ENCODE measurements at regions not wholly inside any gene's neighbourhood (a gene's known extent, or its start where the extent isn't known, plus 50 kb on each side); places are given as distances from the start of the nearest gene placed in this dataset.

- no peak for DNase-seq (ENCODE audit: low read depth)
These were observed 311.1 kb upstream of the CLINT1 start for GRCh38 chr5:158170060-158170459.

GRCh38 chr5:158166424-158166823 lies 307.5 kb upstream of the CLINT1 start:
- DNase-seq (ENCODE audit: low read depth): no peak

- DNase-seq (ENCODE audit: low read depth): no peak
These were observed 306.7 kb upstream of the CLINT1 start for GRCh38 chr5:158165647-158166046.

- DNase-seq (ENCODE audit: low read depth): no peak
These were observed 305.5 kb upstream of the CLINT1 start for GRCh38 chr5:158164296-158165047.

- no peak for DNase-seq (ENCODE audit: low read depth)
These were observed 304.7 kb upstream of the CLINT1 start for GRCh38 chr5:158163451-158164295.

- no peak for DNase-seq (ENCODE audit: low read depth)
These were observed 303.6 kb upstream of the CLINT1 start for GRCh38 chr5:158162479-158163034.

GRCh38 chr5:158162026-158162425 lies 303.1 kb upstream of the CLINT1 start:
- DNase-seq (ENCODE audit: low read depth): no peak

- DNase-seq (ENCODE audit: low read depth): no peak
These were observed 300.7 kb upstream of the CLINT1 start for GRCh38 chr5:158159621-158160020.

GRCh38 chr5:158155811-158156505 lies 297.0 kb upstream of the CLINT1 start:
- DNase-seq (ENCODE audit: low read depth): no peak

GRCh38 chr5:158155067-158155466 lies 296.1 kb upstream of the CLINT1 start:
- no peak for DNase-seq (ENCODE audit: low read depth)

- DNase-seq (ENCODE audit: low read depth): peak; percentile 90
These were observed 295.5 kb upstream of the CLINT1 start for GRCh38 chr5:158154226-158155005.

GRCh38 chr5:158153508-158153907 lies 294.6 kb upstream of the CLINT1 start:
- DNase-seq (ENCODE audit: low read depth): no peak

GRCh38 chr5:158152136-158152535 lies 293.2 kb upstream of the CLINT1 start:
- DNase-seq (ENCODE audit: low read depth): no peak

GRCh38 chr5:158147227-158147626 lies 288.3 kb upstream of the CLINT1 start:
- DNase-seq (ENCODE audit: low read depth): no peak

- no peak for DNase-seq (ENCODE audit: low read depth)
These were observed 286.9 kb upstream of the CLINT1 start for GRCh38 chr5:158145827-158146226.

- no peak for DNase-seq (ENCODE audit: low read depth)
These were observed 284.1 kb upstream of the CLINT1 start for GRCh38 chr5:158143081-158143480.

- peak; percentile 75 for DNase-seq (ENCODE audit: low read depth)
These were observed 283.2 kb upstream of the CLINT1 start for GRCh38 chr5:158142156-158142555.

GRCh38 chr5:158140120-158140731 lies 281.3 kb upstream of the CLINT1 start:
- peak; percentile 58 for DNase-seq (ENCODE audit: low read depth)

GRCh38 chr5:158139161-158139560 lies 280.2 kb upstream of the CLINT1 start:
- peak; percentile 86 for DNase-seq (ENCODE audit: low read depth)

- no peak for DNase-seq (ENCODE audit: low read depth)
These were observed 276.8 kb upstream of the CLINT1 start for GRCh38 chr5:158135682-158136179.

All from HT1080 (cell line).